GM12864 (cell line): ENCODE measurements at regions not wholly inside any gene's neighbourhood (a gene's known extent, or its start where the extent isn't known, plus 50 kb on each side); places are given as distances from the start of the nearest gene placed in this dataset.

ENCODE experiments used
- DNase-seq: peaks from one replicate; pipeline ENCODE4 v3.0.0-alpha.2; 2011; ENCODE audit warnings: low read depth
- H3K4me3 ChIP-seq: 2 replicates; pipeline ENCODE4 v1.5.1; 2011; ENCODE audit warnings: mild to moderate bottlenecking, low read depth, low read length, control low read depth
- TF ChIP-seq, protein P1 (sequence below): IDR thresholded peaks from 2 replicates; pipeline ENCODE4 v1.5.1; 2011; ENCODE audit warnings: low read depth, mild to moderate bottlenecking, moderate library complexity, low read length, control low read depth, inconsistent platforms; ENCODE audit errors: missing control alignments

DNA sequence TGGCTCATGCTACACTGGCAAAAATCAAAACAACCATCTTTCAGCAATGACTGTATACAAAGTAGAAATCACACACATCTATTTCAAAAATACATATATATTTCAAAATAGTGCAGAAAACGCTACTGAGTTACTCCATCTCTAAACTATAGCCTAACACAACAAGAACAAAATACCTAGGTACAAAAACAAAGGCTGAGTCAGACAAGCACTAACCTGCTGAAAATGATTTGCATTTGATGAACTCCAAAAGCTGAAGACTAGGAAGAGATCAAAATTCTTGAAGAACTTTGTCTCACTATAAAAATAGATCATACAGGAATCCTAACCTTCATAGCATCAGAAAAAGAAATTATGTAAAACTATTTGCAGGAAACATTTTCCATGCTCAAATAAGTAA lies 381.6 kb downstream of the EFNB2 start:
- TF ChIP-seq, protein P1, sequence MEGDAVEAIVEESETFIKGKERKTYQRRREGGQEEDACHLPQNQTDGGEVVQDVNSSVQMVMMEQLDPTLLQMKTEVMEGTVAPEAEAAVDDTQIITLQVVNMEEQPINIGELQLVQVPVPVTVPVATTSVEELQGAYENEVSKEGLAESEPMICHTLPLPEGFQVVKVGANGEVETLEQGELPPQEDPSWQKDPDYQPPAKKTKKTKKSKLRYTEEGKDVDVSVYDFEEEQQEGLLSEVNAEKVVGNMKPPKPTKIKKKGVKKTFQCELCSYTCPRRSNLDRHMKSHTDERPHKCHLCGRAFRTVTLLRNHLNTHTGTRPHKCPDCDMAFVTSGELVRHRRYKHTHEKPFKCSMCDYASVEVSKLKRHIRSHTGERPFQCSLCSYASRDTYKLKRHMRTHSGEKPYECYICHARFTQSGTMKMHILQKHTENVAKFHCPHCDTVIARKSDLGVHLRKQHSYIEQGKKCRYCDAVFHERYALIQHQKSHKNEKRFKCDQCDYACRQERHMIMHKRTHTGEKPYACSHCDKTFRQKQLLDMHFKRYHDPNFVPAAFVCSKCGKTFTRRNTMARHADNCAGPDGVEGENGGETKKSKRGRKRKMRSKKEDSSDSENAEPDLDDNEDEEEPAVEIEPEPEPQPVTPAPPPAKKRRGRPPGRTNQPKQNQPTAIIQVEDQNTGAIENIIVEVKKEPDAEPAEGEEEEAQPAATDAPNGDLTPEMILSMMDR = no peak
- no peak overlapping the region for H3K4me3 ChIP-seq
- no peak for DNase-seq

DNA sequence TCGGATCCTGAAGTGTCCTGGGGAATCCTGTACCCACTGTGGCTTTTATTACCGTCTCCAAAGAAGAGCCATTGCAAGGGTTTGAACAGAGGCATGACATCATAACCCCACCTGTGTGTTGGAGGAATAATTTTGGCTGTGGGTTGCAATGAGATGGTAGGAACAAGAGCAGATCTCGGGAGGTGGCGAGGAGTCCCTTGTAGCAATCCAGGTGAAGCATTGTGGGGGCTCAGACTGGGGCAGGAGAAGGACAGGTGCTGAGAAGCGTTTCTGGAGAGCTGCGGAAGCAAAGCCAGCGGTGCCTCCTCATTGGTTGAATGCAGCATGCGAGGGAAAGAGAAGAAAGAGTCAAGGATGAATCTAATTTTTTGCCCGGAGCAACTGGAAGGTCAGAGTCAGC lies 382.4 kb downstream of the EFNB2 start:
- TF ChIP-seq, protein P1 = no peak
- DNase-seq = no peak

DNA sequence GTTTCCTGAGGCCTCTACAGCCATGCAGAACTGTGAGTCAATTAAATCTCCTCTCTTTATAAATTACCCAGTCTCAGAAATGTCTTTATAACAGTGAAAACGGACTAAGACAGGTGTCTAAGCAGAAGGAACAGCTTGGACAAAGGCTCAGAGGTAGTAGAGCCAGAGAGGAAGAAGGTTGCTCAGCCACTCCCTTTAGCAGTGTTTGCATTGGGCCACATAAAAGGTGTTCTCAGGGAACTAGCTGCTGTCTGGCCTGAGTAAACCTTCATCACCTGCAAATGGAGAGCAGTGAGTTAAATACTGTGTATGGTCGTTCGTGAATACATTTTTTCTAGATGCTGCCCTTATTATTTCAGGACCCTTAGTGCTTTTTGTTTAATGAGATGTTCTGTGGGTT lies 383.4 kb downstream of the EFNB2 start:
- DNase-seq = no peak
- no peak overlapping the region for H3K4me3 ChIP-seq
- TF ChIP-seq, protein P1 = no peak

More for the DNA sequence above, 382.4 kb downstream of the EFNB2 start:
- H3K4me3 ChIP-seq = no peak overlapping the region

DNA sequence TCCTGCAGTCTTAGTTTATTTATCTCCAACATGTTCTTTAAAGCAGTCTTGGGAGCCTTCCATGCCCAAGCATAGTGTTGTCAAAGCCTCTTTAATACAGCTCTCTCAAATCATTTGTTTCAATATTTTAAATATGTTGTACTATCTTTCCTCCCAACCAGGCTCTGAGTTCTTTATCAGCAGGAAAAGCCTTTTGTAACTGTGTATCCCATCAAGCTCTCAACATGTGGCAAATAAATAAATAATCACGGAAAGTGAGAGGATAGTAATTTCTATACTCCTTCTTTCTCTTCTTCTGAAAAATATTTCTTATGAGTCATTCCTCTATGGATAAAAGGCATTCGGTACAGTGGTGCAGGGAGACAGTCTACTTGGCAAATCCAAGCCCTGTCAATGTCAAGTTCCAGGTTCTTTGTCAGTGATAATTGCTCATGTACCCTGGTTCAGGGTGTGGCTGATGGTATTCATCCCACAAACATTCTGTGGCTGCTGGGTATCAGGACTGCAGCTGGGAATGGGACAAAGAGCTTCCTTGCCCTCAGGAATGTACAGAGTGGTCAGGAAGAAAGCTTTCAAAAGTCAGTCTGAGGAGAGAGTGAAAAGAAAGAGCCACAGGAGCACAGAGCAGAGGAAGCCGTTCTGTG lies 384.3 kb downstream of the EFNB2 start:
- H3K4me3 ChIP-seq = no peak overlapping the region
- no peak for DNase-seq
- TF ChIP-seq, protein P1 = no peak

DNA sequence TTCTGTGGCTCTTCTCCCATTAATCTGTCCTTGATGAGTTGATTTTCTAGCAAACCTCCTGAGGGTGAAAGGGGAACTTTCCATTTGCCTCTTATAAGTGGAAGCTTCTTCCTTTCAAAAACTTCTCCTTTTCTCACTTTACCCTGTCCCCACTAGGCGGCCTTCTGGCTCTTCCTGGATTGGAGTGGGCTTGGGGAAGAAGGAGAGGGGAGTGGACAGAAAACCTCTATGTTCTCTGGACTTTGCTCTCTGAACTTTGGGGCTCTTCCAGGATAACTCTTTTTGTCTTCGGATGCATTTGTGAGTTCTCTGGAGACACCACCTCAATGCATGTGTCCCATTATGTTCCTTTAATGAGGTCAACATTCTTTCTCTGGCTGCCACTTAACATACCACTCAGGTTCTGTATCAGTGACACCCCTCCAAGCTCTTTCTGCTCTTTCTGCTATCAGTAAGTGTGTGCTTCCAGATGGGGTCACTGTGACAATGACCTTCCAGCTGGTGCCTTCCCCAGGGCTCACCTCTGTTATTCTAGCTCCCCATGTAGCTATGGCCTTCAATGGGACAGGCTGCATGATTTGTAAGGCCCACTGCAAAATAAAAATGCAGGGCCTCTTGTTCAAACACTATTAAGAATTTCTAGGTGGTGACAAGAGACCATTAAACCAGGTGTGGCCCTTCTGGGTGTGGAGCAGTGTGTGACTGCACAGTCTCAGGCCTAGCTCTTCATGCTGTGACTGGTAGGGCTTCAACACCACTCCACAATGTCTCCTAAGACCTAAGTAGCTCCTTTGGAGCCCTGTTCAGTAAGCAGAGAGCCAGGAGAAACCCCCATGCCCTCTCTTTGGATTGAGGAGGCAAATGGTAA lies 389.2 kb downstream of the EFNB2 start:
- DNase-seq = no peak
- H3K4me3 ChIP-seq = no peak overlapping the region
- TF ChIP-seq, protein P1 = peak; percentile 1

DNA sequence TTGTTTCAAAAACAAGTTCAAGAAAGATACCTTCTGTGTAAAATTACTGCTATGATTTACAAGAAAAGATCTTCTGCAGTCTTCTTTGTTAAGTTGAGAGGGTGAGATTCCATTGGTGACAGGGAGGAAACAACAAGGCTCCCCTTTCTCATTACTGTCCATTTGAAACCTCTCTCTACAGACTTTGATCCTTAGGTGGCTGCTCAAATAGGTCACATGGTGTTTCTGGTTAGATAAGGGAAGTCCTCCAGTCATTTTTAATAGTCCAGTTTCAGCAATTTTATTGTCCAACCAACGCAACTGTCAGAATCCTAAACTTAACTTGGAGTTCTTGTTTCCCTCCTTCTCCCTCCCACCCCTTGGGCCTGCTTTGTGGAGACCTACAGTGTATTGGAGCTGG lies 390.4 kb downstream of the EFNB2 start:
- DNase-seq = no peak
- TF ChIP-seq, protein P1 = no peak

More for the DNA sequence above, 390.4 kb downstream of the EFNB2 start:
- no peak overlapping the region for H3K4me3 ChIP-seq
